ENCODE measurements at regions not wholly inside any gene's neighbourhood (a gene's known extent, or its start where the extent isn't known, plus 50 kb on each side); places are given as distances from the start of the nearest gene placed in this dataset.

- H3K4me1 ChIP-seq (ENCODE audit: control insufficient read depth in 1 of 2, insufficient read depth in 2 of 2, low read length in 2 of 2): no peaks in the 10 kb centered on the region
- Mint-ChIP-seq H3K4me3 (no peak overlapping the region), H3K4me1 (no peaks in the 10 kb centered on the region), H3K36me3 (no peaks in the 10 kb centered on the region), H3K9me3 (peaks cover 2 to 19% (median 8%) of the 10 kb centered on the region in 7 donors), H3K27ac (no peak overlapping the region), H3K27me3 (ENCODE audit: low read depth in 3 of 3) (peaks cover 0 to 2% (median 0%) of the 10 kb centered on the region in 3 donors)
- intact Hi-C loops (cut with micrococcal nuclease): no loop called here
- TF ChIP-seq CTCF (IDR thresholded peaks at IDR 0.05): no peak
- no peak overlapping the region for H3K27ac ChIP-seq (ENCODE audit: low read depth in 1 of 2, low read length in 2 of 2)
- no peak overlapping the region for H3K9ac ChIP-seq (ENCODE audit: insufficient read depth, low read length, poor library complexity, severe bottlenecking)
- H3K4me2 ChIP-seq (replicated peaks; ENCODE audit: extremely low read depth, low read length, poor library complexity, severe bottlenecking): no peak overlapping the region
- no peaks in the 10 kb centered on the region for H3K36me3 ChIP-seq (replicated peaks in 1 of 2; ENCODE audit: control insufficient read depth in 1 of 2, insufficient read depth in 2 of 2, low read length in 2 of 2)
- no peak for DNase-seq
- H3K4me3 ChIP-seq (replicated peaks in 1 of 3; ENCODE audit: low read depth in 2 of 3, low read length in 3 of 3): no peak overlapping the region
- no peak overlapping the region for H2AFZ ChIP-seq (ENCODE audit: insufficient read depth, low read depth, low read length, poor library complexity, severe bottlenecking)
- no peaks in the 10 kb centered on the region for H3K27me3 ChIP-seq (ENCODE audit: control insufficient read depth in 2 of 2, insufficient read depth in 2 of 2, low read length in 2 of 2)
- no peaks in the 10 kb centered on the region for H3K79me2 ChIP-seq (ENCODE audit: insufficient read depth, low read length)
- whole genome bisulfite sequencing (ENCODE audit: insufficient coverage): 100% methylated on average over 1 of the region's 4 CpGs
- H4K20me1 ChIP-seq (ENCODE audit: insufficient read depth, low read length): no peaks in the 10 kb centered on the region
- peaks cover 3 to 16% of the 10 kb centered on the region in 2 donors for H3K9me3 ChIP-seq (replicated peaks in 1 of 2; ENCODE audit: control insufficient read depth in 1 of 2, insufficient read depth in 1 of 2, low read length in 2 of 2)
Observed at GRCh38 chr13:79121286-79121685, 284.8 kb downstream of the RBM26 start.

- no peaks in the 10 kb centered on the region for H3K4me1 ChIP-seq (ENCODE audit: control insufficient read depth in 1 of 2, insufficient read depth in 2 of 2, low read length in 2 of 2)
- no peaks in the 10 kb centered on the region for H4K20me1 ChIP-seq (ENCODE audit: insufficient read depth, low read length)
- no peak overlapping the region for H3K4me3 Mint-ChIP-seq
- H3K36me3 Mint-ChIP-seq: no peaks in the 10 kb centered on the region
- H3K4me3 ChIP-seq (replicated peaks in 1 of 3; ENCODE audit: low read depth in 2 of 3, low read length in 3 of 3): no peak overlapping the region
- H3K27ac Mint-ChIP-seq: no peak overlapping the region
- no peak for DNase-seq
- no peak overlapping the region for H3K4me2 ChIP-seq (replicated peaks; ENCODE audit: extremely low read depth, low read length, poor library complexity, severe bottlenecking)
- no peaks in the 10 kb centered on the region for H3K4me1 Mint-ChIP-seq
- intact Hi-C loops (cut with micrococcal nuclease): no loop called here
- no peaks in the 10 kb centered on the region for H3K36me3 ChIP-seq (replicated peaks in 1 of 2; ENCODE audit: control insufficient read depth in 1 of 2, insufficient read depth in 2 of 2, low read length in 2 of 2)
- H3K9ac ChIP-seq (ENCODE audit: insufficient read depth, low read length, poor library complexity, severe bottlenecking): no peak overlapping the region
- WGBS (ENCODE audit: insufficient coverage): 86% methylated on average over 33 of the region's 34 CpGs
- no peak for TF ChIP-seq CTCF (IDR thresholded peaks at IDR 0.05)
- H3K9me3 ChIP-seq (replicated peaks in 1 of 2; ENCODE audit: control insufficient read depth in 1 of 2, insufficient read depth in 1 of 2, low read length in 2 of 2): peaks cover 0 to 16% of the 10 kb centered on the region in 2 donors
- no peak overlapping the region for H2AFZ ChIP-seq (ENCODE audit: insufficient read depth, low read depth, low read length, poor library complexity, severe bottlenecking)
- no peaks in the 10 kb centered on the region for H3K27me3 ChIP-seq (ENCODE audit: control insufficient read depth in 2 of 2, insufficient read depth in 2 of 2, low read length in 2 of 2)
- H3K9me3 Mint-ChIP-seq: peaks cover under 1 to 19% (median 8%) of the 10 kb centered on the region in 7 donors
- H3K27me3 Mint-ChIP-seq (ENCODE audit: low read depth in 3 of 3): peaks cover 0 to 2% (median 0%) of the 10 kb centered on the region in 3 donors
- no peak overlapping the region for H3K27ac ChIP-seq (ENCODE audit: low read depth in 1 of 2, low read length in 2 of 2)
- no peaks in the 10 kb centered on the region for H3K79me2 ChIP-seq (ENCODE audit: insufficient read depth, low read length)
Observed at GRCh38 chr13:79119578-79120107, 286.4 kb downstream of the RBM26 start.

Data from CD14-positive monocyte (primary cell).